ENCODE measurements at regions not wholly inside any gene's neighbourhood (a gene's known extent, or its start where the extent isn't known, plus 50 kb on each side); places are given as distances from the start of the nearest gene placed in this dataset.

GRCh38 chr7:119172043-119172442, 947.5 kb downstream of the ANKRD7 start (continued):
- TF ChIP-seq SIN3A (IDR thresholded peaks at IDR 0.05; ENCODE audit: low read depth, low read length) (no peak), RBBP5 (conservative IDR thresholded peaks at IDR 0.05) (no peak), ETV6 (conservative IDR thresholded peaks at IDR 0.05 in 1 of 2, IDR thresholded peaks at IDR 0.05 in 1 of 2; ENCODE audit: borderline replicate concordance in 1 of 2, low read depth in 1 of 2) (no peak), NKRF (conservative IDR thresholded peaks at IDR 0.05) (no peak), MYC (IDR thresholded peaks at IDR 0.05; ENCODE audit: insufficient read depth, insufficient read length, insufficient replicate concordance, low read length, severe bottlenecking) (no peak), ZBED1 (IDR thresholded peaks at IDR 0.05; ENCODE audit: borderline replicate concordance) (no peak), BHLHE40 (IDR thresholded peaks at IDR 0.05; ENCODE audit: borderline replicate concordance in 1 of 2, low read depth in 2 of 2, low read length in 1 of 2) (no peak), TCF7 (IDR thresholded peaks at IDR 0.05; ENCODE audit: borderline replicate concordance) (no peak), MEF2B (IDR thresholded peaks at IDR 0.05; ENCODE audit: partially characterized antibody, poor library complexity, severe bottlenecking) (no peak), YBX1 (IDR thresholded peaks at IDR 0.05) (no peak), MXI1 (IDR thresholded peaks at IDR 0.05; ENCODE audit: low read depth, low read length) (no peak), ZNF24 (IDR thresholded peaks at IDR 0.05) (no peak), ZNF217 (IDR thresholded peaks at IDR 0.05) (no peak), ZNF622 (IDR thresholded peaks at IDR 0.05) (no peak), FOXM1 (IDR thresholded peaks at IDR 0.05; ENCODE audit: low read depth, low read length) (no peak), TARDBP (IDR thresholded peaks at IDR 0.05; ENCODE audit: borderline replicate concordance) (no peak)
